ENCODE measurements at regions not wholly inside any gene's neighbourhood (a gene's known extent, or its start where the extent isn't known, plus 50 kb on each side); places are given as distances from the start of the nearest gene placed in this dataset.
"Not testable (repeated sequence)": the region's sequence is repeated elsewhere in the genome, so short reads cannot be mapped to it uniquely, and the experiment has no call there.

DNA sequence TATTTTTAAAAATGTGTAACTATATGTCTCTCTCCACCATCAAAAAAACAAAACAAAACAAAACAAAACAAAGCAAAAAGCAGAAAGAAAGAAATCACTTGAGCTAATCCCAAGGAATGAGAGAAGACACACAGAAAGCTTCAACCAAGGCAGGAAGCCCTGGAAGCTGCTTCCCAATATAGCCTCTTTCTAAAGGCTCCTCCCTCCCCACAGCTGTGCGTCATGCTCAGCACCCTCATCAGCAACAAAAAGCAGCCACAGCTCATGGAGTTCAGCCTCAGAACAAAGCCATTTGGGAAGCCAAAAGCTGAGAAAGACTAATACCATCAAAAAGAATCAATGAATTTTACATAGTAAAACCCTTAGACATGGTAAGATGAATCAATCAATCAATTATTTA, 501.6 kb upstream of the SMIM31 start:
- no peak overlapping the region for H3K4me2 ChIP-seq (ENCODE audit: low read length)
- no peak for DNase-seq (ENCODE audit: low spot score)
- no peak overlapping the region for H3K4me3 ChIP-seq (ENCODE audit: low read depth, low read length, poor library complexity, severe bottlenecking)
- no peaks in the 10 kb centered on the region for H3K79me2 ChIP-seq (ENCODE audit: insufficient read depth, low read depth, low read length)
- intact Hi-C loops (cut with micrococcal nuclease; ENCODE audit: unreplicated experiment): no loop called here
- no peaks in the 10 kb centered on the region for H3K4me1 ChIP-seq (ENCODE audit: insufficient read depth, low read length, poor library complexity, severe bottlenecking)
- no peaks in the 10 kb centered on the region for H3K9me2 ChIP-seq (ENCODE audit: insufficient read depth, low read length)
- no peaks in the 10 kb centered on the region for H3K36me3 ChIP-seq (ENCODE audit: insufficient read depth, low read length)
- no peaks in the 10 kb centered on the region for H3K9me3 ChIP-seq (ENCODE audit: low read length)
- H2AFZ ChIP-seq (ENCODE audit: low read length): no peak overlapping the region
- CTCF ChIA-PET (ENCODE audit: unreplicated experiment): no interaction called here
- no peak overlapping the region for H3K27ac ChIP-seq (ENCODE audit: low read depth, low read length, poor library complexity, severe bottlenecking)
- POLR2A ChIA-PET: interaction anchor here (1.0 to 1.4 kb wide), 2 partner anchors 20 to 65 kb away, joined by 3 to 4 read pairs; no protein-coding TSS in a partner anchor
- H4K20me1 ChIP-seq (ENCODE audit: insufficient read depth, low read length): no peaks in the 10 kb centered on the region
- TF ChIP-seq, protein P1, sequence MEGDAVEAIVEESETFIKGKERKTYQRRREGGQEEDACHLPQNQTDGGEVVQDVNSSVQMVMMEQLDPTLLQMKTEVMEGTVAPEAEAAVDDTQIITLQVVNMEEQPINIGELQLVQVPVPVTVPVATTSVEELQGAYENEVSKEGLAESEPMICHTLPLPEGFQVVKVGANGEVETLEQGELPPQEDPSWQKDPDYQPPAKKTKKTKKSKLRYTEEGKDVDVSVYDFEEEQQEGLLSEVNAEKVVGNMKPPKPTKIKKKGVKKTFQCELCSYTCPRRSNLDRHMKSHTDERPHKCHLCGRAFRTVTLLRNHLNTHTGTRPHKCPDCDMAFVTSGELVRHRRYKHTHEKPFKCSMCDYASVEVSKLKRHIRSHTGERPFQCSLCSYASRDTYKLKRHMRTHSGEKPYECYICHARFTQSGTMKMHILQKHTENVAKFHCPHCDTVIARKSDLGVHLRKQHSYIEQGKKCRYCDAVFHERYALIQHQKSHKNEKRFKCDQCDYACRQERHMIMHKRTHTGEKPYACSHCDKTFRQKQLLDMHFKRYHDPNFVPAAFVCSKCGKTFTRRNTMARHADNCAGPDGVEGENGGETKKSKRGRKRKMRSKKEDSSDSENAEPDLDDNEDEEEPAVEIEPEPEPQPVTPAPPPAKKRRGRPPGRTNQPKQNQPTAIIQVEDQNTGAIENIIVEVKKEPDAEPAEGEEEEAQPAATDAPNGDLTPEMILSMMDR (conservative IDR thresholded peaks at IDR 0.05; ENCODE audit: low read length): no peak
- no peak for TF ChIP-seq EZH2phosphoT487 (IDR thresholded peaks at IDR 0.05; ENCODE audit: borderline replicate concordance, low read depth, low read length)
- BruUV-seq (replicated peaks): no TSS peak

DNA sequence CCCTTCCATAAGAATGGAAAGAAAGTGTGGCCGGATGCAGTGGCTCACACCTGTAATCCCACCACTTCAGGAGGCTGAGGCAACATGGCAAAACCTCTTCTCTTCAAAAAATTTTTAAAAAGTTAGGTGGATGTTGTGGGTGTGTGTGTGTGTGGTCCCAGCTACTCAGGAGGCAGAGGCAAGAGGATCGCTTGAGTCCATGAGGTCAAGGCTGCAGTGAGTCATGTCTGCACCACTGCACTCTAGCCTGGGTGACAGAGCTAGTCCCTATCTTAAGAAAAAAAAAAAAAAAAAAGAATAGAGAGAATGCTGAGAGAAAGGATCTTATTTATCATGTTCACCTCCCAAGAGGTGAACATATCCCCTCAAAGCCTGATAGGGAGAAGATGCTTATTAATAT, 492.1 kb upstream of the SMIM31 start:
- H3K4me1 ChIP-seq (ENCODE audit: insufficient read depth, low read length, poor library complexity, severe bottlenecking): no peaks in the 10 kb centered on the region
- no peak for DNase-seq (ENCODE audit: low spot score)
- H2AFZ ChIP-seq (ENCODE audit: low read length): no peak overlapping the region
- ChIA-PET CTCF (ENCODE audit: unreplicated experiment) (no interaction called here), POLR2A (interaction anchor here (0.6 to 0.7 kb wide), 2 partner anchors 11 to 173 kb away, joined by 3 read pairs; no protein-coding TSS in a partner anchor)
- H3K4me2 ChIP-seq (ENCODE audit: low read length): no peak overlapping the region
- no peaks in the 10 kb centered on the region for H3K9me3 ChIP-seq (ENCODE audit: low read length)
- BruUV-seq (replicated peaks): no TSS peak
- H3K36me3 ChIP-seq (ENCODE audit: insufficient read depth, low read length): no peaks in the 10 kb centered on the region
- intact Hi-C loops (cut with micrococcal nuclease; ENCODE audit: unreplicated experiment): no loop called here
- no peaks in the 10 kb centered on the region for H4K20me1 ChIP-seq (ENCODE audit: insufficient read depth, low read length)
- no peak overlapping the region for H3K27ac ChIP-seq (ENCODE audit: low read depth, low read length, poor library complexity, severe bottlenecking)
- H3K9me2 ChIP-seq (ENCODE audit: insufficient read depth, low read length): no peaks in the 10 kb centered on the region
- no peaks in the 10 kb centered on the region for H3K79me2 ChIP-seq (ENCODE audit: insufficient read depth, low read depth, low read length)
- TF ChIP-seq, protein P1 (conservative IDR thresholded peaks at IDR 0.05; ENCODE audit: low read length): no peak
- TF ChIP-seq EZH2phosphoT487 (IDR thresholded peaks at IDR 0.05; ENCODE audit: borderline replicate concordance, low read depth, low read length): no peak
- H3K4me3 ChIP-seq (ENCODE audit: low read depth, low read length, poor library complexity, severe bottlenecking): no peak overlapping the region

DNA sequence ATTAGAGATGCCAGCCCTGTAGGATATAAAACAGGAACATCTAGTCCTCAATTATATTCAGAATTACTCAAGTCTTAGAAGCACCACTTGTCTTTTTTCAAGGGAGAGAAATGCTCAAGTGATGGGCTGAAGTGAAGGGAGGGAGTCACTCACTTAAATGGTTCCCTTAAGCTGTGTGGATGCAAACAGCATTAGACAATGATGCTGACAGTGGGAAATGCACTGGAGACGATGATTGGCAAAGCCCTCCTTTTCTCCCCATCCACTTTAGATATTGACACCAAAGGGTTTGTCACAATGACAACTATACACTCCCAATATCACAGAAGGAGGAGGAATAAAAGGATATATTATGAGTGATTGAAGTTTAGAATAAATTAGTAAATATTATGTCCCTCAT, 491.4 kb upstream of the SMIM31 start:
- H4K20me1 ChIP-seq (ENCODE audit: insufficient read depth, low read length); H3K9me2 ChIP-seq (ENCODE audit: insufficient read depth, low read length); H3K27ac ChIP-seq (ENCODE audit: low read depth, low read length, poor library complexity, severe bottlenecking); intact Hi-C loops (cut with micrococcal nuclease; ENCODE audit: unreplicated experiment); H3K36me3 ChIP-seq (ENCODE audit: insufficient read depth, low read length); POLR2A ChIA-PET; BruUV-seq (replicated peaks); H3K4me2 ChIP-seq (ENCODE audit: low read length); H3K79me2 ChIP-seq (ENCODE audit: insufficient read depth, low read depth, low read length); DNase-seq (ENCODE audit: low spot score); H3K4me3 ChIP-seq (ENCODE audit: low read depth, low read length, poor library complexity, severe bottlenecking); H3K9me3 ChIP-seq (ENCODE audit: low read length); CTCF ChIA-PET (ENCODE audit: unreplicated experiment); H3K4me1 ChIP-seq (ENCODE audit: insufficient read depth, low read length, poor library complexity, severe bottlenecking); H2AFZ ChIP-seq (ENCODE audit: low read length): not testable (repeated sequence)

DNA sequence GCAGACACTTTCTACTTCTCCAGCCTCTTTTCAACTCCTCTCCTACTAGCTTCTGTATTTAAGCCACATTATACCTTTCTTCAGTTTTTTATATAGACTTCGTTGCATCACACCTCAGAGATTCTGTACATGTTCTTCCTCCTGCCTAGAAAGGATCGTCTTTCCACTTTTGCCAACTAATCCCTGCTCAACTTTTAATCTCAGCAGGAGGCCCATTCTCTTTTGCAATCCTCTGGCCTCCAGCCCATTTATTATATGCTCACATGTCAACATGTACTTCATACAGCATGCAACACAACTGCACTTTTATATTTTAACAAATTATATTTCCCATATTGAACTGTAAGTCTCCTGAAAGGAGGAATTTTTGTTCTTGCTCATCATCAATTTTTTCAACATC, 476.5 kb upstream of the SMIM31 start:
- CTCF ChIA-PET (ENCODE audit: unreplicated experiment); H3K4me3 ChIP-seq (ENCODE audit: low read depth, low read length, poor library complexity, severe bottlenecking): not testable (repeated sequence)

More for the DNA sequence above, 476.5 kb upstream of the SMIM31 start:
- H2AFZ ChIP-seq (ENCODE audit: low read length); H4K20me1 ChIP-seq (ENCODE audit: insufficient read depth, low read length); DNase-seq (ENCODE audit: low spot score); H3K4me2 ChIP-seq (ENCODE audit: low read length); H3K27ac ChIP-seq (ENCODE audit: low read depth, low read length, poor library complexity, severe bottlenecking); H3K4me1 ChIP-seq (ENCODE audit: insufficient read depth, low read length, poor library complexity, severe bottlenecking); H3K9me2 ChIP-seq (ENCODE audit: insufficient read depth, low read length); H3K36me3 ChIP-seq (ENCODE audit: insufficient read depth, low read length); H3K9me3 ChIP-seq (ENCODE audit: low read length); BruUV-seq (replicated peaks); intact Hi-C loops (cut with micrococcal nuclease; ENCODE audit: unreplicated experiment); H3K79me2 ChIP-seq (ENCODE audit: insufficient read depth, low read depth, low read length): not testable (repeated sequence)
- POLR2A ChIA-PET: interaction anchor here (0.6 kb wide), 2 partner anchors 629 to 1100 kb away, joined by 3 read pairs; no protein-coding TSS in a partner anchor

Data from OCI-LY7 (cell line).